ENCODE measurements at regions not wholly inside any gene's neighbourhood (a gene's known extent, or its start where the extent isn't known, plus 50 kb on each side); places are given as distances from the start of the nearest gene placed in this dataset.

- no peak for TF ChIP-seq STAT5B (CRISPR knock-in tag; IDR thresholded peaks at IDR 0.05)
- TF ChIP-seq ELF1 (tag; IDR thresholded peaks at IDR 0.05) = no peak
- TF ChIP-seq TAF1 (IDR thresholded peaks at IDR 0.05; ENCODE audit: control insufficient read depth, extremely low read depth, insufficient read depth, low read length, severe bottlenecking) = no peak
- no peak for TF ChIP-seq GABPB1 (CRISPR knock-in tag; IDR thresholded peaks at IDR 0.05)
- no peak for TF ChIP-seq FOXK2 (conservative IDR thresholded peaks at IDR 0.05 in 1 of 2, IDR thresholded peaks at IDR 0.05 in 1 of 2; ENCODE audit: low read depth in 2 of 2)
Observed at GRCh38 chr18:57220480-57220879, 73.6 kb downstream of the BOD1L2 start.
